ENCODE measurements at regions not wholly inside any gene's neighbourhood (a gene's known extent, or its start where the extent isn't known, plus 50 kb on each side); places are given as distances from the start of the nearest gene placed in this dataset.

DNA sequence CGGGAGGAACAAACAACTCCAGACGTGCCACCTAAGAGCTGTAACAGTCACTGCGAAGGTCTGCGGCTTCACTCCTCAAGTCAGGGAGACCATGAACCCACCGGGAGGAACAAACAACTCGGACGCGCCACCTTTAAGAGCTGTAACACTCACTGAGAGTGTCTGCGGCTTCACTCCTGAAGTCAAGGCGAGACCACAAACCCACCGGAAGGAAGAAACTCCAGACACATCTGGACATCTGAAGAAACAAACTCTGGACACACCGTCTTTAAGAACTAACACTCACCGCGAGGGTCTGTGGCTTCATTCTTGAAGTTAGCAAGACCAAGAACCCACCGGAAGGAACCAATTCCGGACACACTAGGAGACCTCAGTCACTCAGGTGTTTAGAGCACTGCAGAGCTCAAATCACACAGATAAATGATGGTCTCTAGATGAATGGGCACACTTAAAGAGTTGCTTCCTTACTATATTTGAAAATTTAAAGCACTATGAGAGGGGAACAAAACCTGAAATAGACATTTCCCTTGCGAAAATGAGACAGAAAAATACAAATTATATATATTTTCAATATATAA lies 587.7 kb upstream of the ADGRL4 start:
- TF ChIP-seq, protein P1, sequence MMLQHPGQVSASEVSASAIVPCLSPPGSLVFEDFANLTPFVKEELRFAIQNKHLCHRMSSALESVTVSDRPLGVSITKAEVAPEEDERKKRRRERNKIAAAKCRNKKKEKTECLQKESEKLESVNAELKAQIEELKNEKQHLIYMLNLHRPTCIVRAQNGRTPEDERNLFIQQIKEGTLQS (IDR thresholded peaks at IDR 0.05), result no peak
- TF ChIP-seq FOXA1 (IDR thresholded peaks at IDR 0.05), result no peak
- TF ChIP-seq, protein P2, sequence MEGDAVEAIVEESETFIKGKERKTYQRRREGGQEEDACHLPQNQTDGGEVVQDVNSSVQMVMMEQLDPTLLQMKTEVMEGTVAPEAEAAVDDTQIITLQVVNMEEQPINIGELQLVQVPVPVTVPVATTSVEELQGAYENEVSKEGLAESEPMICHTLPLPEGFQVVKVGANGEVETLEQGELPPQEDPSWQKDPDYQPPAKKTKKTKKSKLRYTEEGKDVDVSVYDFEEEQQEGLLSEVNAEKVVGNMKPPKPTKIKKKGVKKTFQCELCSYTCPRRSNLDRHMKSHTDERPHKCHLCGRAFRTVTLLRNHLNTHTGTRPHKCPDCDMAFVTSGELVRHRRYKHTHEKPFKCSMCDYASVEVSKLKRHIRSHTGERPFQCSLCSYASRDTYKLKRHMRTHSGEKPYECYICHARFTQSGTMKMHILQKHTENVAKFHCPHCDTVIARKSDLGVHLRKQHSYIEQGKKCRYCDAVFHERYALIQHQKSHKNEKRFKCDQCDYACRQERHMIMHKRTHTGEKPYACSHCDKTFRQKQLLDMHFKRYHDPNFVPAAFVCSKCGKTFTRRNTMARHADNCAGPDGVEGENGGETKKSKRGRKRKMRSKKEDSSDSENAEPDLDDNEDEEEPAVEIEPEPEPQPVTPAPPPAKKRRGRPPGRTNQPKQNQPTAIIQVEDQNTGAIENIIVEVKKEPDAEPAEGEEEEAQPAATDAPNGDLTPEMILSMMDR (IDR thresholded peaks at IDR 0.05; ENCODE audit: low read depth, low read length, missing input control), result no peak
- TF ChIP-seq EGR1 (IDR thresholded peaks at IDR 0.05; ENCODE audit: low read depth in 2 of 2), result no peak
- TF ChIP-seq HNF4A (conservative IDR thresholded peaks at IDR 0.05), result no peak
- TF ChIP-seq YY1 (IDR thresholded peaks at IDR 0.05), result no peak
- no peak for TF ChIP-seq TAF1 (conservative IDR thresholded peaks at IDR 0.05)

Measured in liver (tissue), 3 donors.